A673 (cell line): ENCODE measurements at regions not wholly inside any gene's neighbourhood (a gene's known extent, or its start where the extent isn't known, plus 50 kb on each side); places are given as distances from the start of the nearest gene placed in this dataset.

Experiments used
- BruUV-seq: library from RNA; stranded (reverse); fragments of 400-500 nt; replicated peaks from 2 replicates; lab custom pipeline; 2021; lab: Mats Ljungman, UMichigan
- CTCF ChIA-PET: fragments of 300-600 bp; sonication (Branson Sonifier 250); formaldehyde crosslinking; loops from one replicate; lab custom pipeline; 2022; ENCODE audit warnings: antibody characterized with exemption; lab: Charles Lee
- POLR2A ChIA-PET: fragments of 300-600 bp; sonication (Branson Sonifier 250); formaldehyde crosslinking; loops from one replicate; lab custom pipeline; 2022; ENCODE audit warnings: antibody characterized with exemption; ENCODE audit not compliant: low non-redundant PET; lab: Charles Lee
- DNase-seq: peaks from one replicate; pipeline ENCODE4 v3.0.0-alpha.2; 2015; ENCODE audit warnings: low spot score
- H3K27ac ChIP-seq: fragments of 200-600 bp; sonication (generic); 2 replicates; pipeline ENCODE4 v1.5.1; 2016; ENCODE audit warnings: mixed run types, low read depth, mild to moderate bottlenecking, mixed read lengths, antibody characterized with exemption, low read length; ENCODE audit not compliant: poor library complexity, severe bottlenecking
- H3K27me3 ChIP-seq: fragments of 200-600 bp; sonication (generic); replicated peaks from 2 replicates; pipeline ENCODE4 v1.6.1; 2017; ENCODE audit warnings: mixed run types, low read depth, mild to moderate bottlenecking, mixed read lengths, antibody characterized with exemption, low read length; ENCODE audit not compliant: insufficient read depth, poor library complexity
- H3K36me3 ChIP-seq: fragments of 200-600 bp; sonication (generic); 2 replicates; pipeline ENCODE4 v1.6.1; 2016; ENCODE audit warnings: mixed run types, mild to moderate bottlenecking, mixed read lengths, antibody characterized with exemption, low read length; ENCODE audit not compliant: insufficient read depth, poor library complexity, severe bottlenecking
- H3K4me1 ChIP-seq: fragments of 200-600 bp; sonication (generic); 2 replicates; pipeline ENCODE4 v1.6.1; 2017; ENCODE audit warnings: mixed run types, mild to moderate bottlenecking, mixed read lengths, antibody characterized with exemption, low read length; ENCODE audit not compliant: insufficient read depth, poor library complexity, severe bottlenecking
- H3K4me3 ChIP-seq: fragments of 200-600 bp; sonication (generic); 2 replicates; pipeline ENCODE4 v1.5.1; 2016; ENCODE audit warnings: low read depth, mixed run types, mild to moderate bottlenecking, mixed read lengths, low read length; ENCODE audit not compliant: poor library complexity, severe bottlenecking
- H3K9me3 ChIP-seq: fragments of 200-600 bp; sonication (generic); 2 replicates; pipeline ENCODE4 v1.6.1; 2016; ENCODE audit warnings: mixed run types, low read depth, mild to moderate bottlenecking, mixed read lengths, antibody characterized with exemption, low read length; ENCODE audit not compliant: poor library complexity, severe bottlenecking
- CTCF ChIP-seq: fragments of 300-800, 200-600 bp; sonication (generic); conservative IDR thresholded peaks from 2 replicates; pipeline ENCODE4 v1.5.1; 2017; ENCODE audit warnings: low read depth, mild to moderate bottlenecking, antibody characterized with exemption, low read length, moderate library complexity, mixed read lengths
- EZH2 ChIP-seq: fragments of 200-600 bp; sonication (generic); IDR thresholded peaks from 2 replicates; pipeline ENCODE4 v1.6.1; 2017; ENCODE audit warnings: borderline replicate concordance, low read depth, mild to moderate bottlenecking, mixed read lengths, antibody characterized with exemption, low read length; ENCODE audit not compliant: poor library complexity, severe bottlenecking
- intact Hi-C: fragments of 100-400 bp; cut with micrococcal nuclease; formaldehyde crosslinking; loops from one replicate; pipeline ENCODE4 v1.10.0; 2022; ENCODE audit not compliant: unreplicated experiment

- BruUV-seq, result no TSS peak
- H3K27me3 ChIP-seq, result no peaks in the 10 kb centered on the region
- CTCF ChIA-PET, result no interaction called here
- no peaks in the 10 kb centered on the region for H3K36me3 ChIP-seq
- no peaks in the 10 kb centered on the region for H3K4me1 ChIP-seq
- no peak overlapping the region for H3K4me3 ChIP-seq
- TF ChIP-seq CTCF (no peak), EZH2 (no peak)
- POLR2A ChIA-PET, result no interaction called here
- no peak for DNase-seq
- peaks cover under 1% of the 10 kb centered on the region for H3K9me3 ChIP-seq
- no peak overlapping the region for H3K27ac ChIP-seq
- intact Hi-C loops, result no loop called here
These were observed 160.6 kb upstream of the HSF2 start for GRCh38 chr6:122238861-122239260.

GRCh38 chr6:122246906-122247658, 152.4 kb upstream of the HSF2 start:
- no peak for DNase-seq
- Histone ChIP-seq H3K27ac (no peak overlapping the region), H3K4me3 (no peak overlapping the region), H3K9me3 (peaks cover 4% of the 10 kb centered on the region), H3K27me3 (no peaks in the 10 kb centered on the region), H3K36me3 (no peaks in the 10 kb centered on the region), H3K4me1 (no peaks in the 10 kb centered on the region)
- intact Hi-C loops, result no loop called here
- TF ChIP-seq EZH2, result no peak
- no peak for TF ChIP-seq CTCF
- POLR2A ChIA-PET, result no interaction called here
- BruUV-seq, result no TSS peak
- CTCF ChIA-PET, result no interaction called here

GRCh38 chr6:122248001-122248669, 151.3 kb upstream of the HSF2 start:
- BruUV-seq, result no TSS peak
- no peak for DNase-seq
- Histone ChIP-seq H3K36me3 (no peaks in the 10 kb centered on the region), H3K4me1 (no peaks in the 10 kb centered on the region), H3K4me3 (no peak overlapping the region), H3K9me3 (peaks cover 4% of the 10 kb centered on the region), H3K27me3 (no peaks in the 10 kb centered on the region), H3K27ac (no peak overlapping the region)
- intact Hi-C loops, result no loop called here
- TF ChIP-seq CTCF, result no peak
- no peak for TF ChIP-seq EZH2
- ChIA-PET POLR2A (no interaction called here), CTCF (no interaction called here)
